GM12872 (cell line): ENCODE measurements at regions not wholly inside any gene's neighbourhood (a gene's known extent, or its start where the extent isn't known, plus 50 kb on each side); places are given as distances from the start of the nearest gene placed in this dataset.

Experiments used
- TF ChIP-seq, protein P1 (sequence below): IDR thresholded peaks from 3 replicates; pipeline ENCODE4 v1.5.1; 2011; ENCODE audit warnings: low read depth, mild to moderate bottlenecking, low read length, moderate library complexity; ENCODE audit not compliant: insufficient read depth

DNA sequence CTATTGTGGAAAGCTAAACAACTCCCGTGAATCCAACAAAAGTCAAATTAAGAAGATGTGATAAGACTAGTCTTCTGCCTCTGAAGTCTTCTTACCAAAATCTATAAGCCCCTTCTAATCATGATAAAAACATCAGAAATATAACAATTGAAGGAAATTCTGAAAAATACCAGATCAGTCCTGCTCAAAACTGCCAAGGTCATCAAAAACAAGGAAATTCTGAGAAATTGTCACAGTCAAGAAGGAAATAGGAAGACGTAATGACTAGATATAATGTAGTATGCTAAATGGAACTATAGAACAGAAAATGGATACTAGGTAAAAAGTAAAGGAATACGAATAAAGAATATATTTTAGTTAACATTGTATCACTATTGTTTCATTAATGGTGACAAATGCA lies 314.0 kb downstream of the TMX3 start:
- TF ChIP-seq, protein P1, sequence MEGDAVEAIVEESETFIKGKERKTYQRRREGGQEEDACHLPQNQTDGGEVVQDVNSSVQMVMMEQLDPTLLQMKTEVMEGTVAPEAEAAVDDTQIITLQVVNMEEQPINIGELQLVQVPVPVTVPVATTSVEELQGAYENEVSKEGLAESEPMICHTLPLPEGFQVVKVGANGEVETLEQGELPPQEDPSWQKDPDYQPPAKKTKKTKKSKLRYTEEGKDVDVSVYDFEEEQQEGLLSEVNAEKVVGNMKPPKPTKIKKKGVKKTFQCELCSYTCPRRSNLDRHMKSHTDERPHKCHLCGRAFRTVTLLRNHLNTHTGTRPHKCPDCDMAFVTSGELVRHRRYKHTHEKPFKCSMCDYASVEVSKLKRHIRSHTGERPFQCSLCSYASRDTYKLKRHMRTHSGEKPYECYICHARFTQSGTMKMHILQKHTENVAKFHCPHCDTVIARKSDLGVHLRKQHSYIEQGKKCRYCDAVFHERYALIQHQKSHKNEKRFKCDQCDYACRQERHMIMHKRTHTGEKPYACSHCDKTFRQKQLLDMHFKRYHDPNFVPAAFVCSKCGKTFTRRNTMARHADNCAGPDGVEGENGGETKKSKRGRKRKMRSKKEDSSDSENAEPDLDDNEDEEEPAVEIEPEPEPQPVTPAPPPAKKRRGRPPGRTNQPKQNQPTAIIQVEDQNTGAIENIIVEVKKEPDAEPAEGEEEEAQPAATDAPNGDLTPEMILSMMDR, result no peak

DNA sequence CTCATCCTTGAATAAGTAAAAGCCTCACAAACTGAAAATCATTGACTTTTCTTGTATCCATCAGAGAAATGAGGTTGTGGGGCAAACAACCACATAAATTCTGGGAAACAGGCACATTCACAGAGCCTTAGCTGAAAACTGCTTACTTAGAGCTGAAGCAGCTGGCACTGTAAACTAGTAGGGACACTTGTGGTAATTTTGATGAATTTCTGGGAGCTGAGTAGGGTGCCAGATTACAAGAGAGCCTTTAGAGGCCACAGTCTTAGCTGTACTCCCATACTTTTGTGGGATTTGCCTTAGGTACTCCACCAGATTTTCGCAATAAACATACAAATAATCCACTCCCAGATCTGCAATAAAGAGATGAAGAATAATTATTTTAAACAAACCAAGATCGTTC lies 315.2 kb downstream of the TMX3 start:
- TF ChIP-seq, protein P1, result no peak

DNA sequence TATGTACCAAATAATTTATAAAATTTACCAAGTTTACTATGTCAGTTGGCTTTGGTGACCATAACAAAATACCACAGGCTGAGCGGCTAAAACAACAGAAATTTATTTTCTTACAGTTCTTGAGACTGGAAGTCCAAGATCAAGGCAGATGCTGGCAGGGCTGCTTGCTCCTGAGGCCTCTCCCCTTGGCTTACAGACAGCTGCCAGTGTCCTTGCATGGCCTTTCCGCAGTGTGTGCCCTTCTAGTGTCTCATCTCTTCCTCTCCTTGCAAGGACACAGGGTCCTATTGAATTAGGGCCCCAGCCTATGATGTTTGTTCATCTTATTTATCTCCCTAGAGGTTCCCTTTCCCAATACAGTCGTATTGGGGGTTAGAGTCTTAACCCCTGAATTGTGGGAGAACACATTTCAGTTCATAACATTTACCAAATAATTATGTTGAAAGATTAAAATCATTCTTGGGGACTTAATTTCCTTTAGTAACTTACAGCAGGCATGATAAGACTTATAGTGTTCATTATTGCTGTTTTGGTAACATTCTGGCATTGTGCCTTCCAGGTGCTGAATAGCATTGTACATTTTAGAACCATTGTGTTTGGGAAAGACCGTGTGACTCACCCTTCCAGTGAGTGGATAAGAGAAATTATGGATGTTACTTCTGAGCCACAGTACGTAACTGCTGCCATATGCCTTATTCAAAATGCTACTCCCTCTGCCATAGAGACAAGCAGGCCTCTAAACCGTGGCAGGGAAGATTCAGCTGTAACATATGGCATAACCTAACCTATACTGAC lies 317.5 kb downstream of the TMX3 start:
- TF ChIP-seq, protein P1, result no peak

DNA sequence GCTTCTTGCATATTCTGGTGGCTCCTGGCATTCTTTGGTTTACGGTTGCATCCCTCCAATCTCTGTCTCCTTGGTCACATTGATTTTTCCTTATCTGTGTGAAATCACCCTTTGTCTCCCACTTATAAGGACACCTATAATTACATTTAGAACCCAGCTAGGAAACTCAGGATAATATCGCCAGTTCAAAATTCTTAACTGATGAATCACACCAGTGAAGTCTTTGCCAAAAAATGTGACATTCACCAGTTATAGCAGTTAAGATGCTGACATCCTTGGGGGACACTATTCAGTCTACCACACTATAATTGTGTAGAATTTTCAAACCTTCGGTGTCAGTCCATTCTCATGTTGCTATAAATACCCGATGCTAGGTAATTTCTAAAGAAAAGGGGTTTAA lies 320.2 kb downstream of the TMX3 start:
- TF ChIP-seq, protein P1, result no peak

DNA sequence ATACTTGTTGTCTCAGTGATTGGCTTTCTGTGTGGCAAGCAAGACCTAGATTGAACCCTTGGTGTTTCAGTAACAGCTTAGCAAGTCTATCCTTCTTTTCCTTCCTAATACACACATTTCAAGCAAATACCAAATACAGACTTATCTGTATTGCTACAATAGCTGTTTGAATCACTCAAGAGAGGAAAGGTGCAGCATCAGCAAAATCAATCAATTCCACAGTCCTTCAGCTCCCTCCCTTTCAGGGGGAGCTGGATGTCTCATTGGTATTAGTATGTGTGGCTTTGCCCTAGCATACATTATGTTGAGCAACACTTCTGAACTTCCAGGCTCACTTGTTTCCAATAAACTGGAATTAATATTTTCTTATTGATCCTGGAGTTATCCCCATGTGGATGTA lies 323.1 kb downstream of the TMX3 start:
- TF ChIP-seq, protein P1, result no peak

DNA sequence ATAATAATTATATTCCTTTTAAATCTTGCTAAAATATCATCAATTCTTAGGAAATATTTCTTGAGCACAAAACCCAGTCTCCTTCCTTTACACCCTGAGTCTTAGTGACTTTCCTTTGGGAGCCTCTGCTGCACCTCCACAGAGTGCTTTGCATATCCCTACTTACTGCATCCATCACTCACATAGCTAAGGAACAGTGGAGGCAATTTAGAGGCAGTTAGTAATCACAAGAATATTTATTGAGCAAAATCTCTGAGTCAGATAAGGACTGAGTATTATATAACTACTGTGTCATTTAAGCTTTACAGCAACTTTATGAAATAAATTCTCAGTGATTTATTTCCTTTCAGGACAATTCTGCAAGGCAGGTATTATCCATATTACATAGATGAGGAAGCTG lies 327.7 kb downstream of the TMX3 start:
- TF ChIP-seq, protein P1, result no peak

DNA sequence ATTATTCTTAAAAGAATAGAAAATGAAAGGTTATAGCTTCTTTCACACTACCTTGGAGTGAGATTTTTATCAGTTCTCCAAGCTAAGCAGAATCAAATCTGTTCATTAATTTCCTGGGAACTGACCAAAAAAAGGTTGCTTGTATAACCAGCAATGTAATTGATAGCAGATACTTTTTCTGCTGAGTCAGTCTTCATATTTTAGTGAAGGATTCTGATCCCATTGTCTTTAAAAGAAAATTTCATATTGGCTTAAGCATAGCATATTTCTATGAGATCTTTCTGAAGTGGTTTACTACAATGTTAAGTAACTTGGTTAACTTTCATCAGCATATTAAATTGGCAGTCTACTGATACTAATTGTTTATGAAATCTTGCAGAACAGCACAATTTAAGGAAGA lies 338.0 kb downstream of the TMX3 start:
- TF ChIP-seq, protein P1, result no peak
